ENCODE measurements at regions not wholly inside any gene's neighbourhood (a gene's known extent, or its start where the extent isn't known, plus 50 kb on each side); places are given as distances from the start of the nearest gene placed in this dataset.

DNA sequence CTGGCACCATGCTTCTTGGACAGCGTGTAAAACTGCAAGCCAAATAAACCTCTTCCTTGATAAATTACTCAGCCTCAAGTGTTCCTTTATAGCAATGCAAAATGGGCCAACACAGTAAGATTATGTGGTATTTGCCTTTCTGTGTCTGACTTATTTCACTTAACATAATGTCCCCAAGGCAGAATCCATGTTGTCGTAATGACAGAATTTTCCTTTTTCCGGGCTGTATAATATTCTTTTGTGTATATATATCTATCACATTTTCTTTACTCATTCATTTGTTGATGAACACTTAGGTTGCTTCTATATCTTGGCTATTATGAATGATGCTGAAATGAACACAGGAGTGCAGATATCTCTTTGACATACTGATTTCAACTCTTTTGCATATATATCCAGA lies 209.1 kb upstream of the PTER start:
- no peak overlapping the region for H4K91ac ChIP-seq (replicated peaks; ENCODE audit: insufficient read length, low read length)
- H2BK5ac ChIP-seq (ENCODE audit: low read depth, low read length) = no peak overlapping the region
- no peaks in the 10 kb centered on the region; a peak in 1 of 7 replicates for H3K4me1 ChIP-seq (replicated peaks in 1 of 4; ENCODE audit: control insufficient read depth in 3 of 4, insufficient read depth in 4 of 4, low read length in 3 of 4)
- no peaks in the 10 kb centered on the region for H3K79me1 ChIP-seq (ENCODE audit: low read depth, low read length)
- H3K27ac ChIP-seq (ENCODE audit: low read depth, low read length) = no peak overlapping the region
- no peak overlapping the region for H2BK15ac ChIP-seq (ENCODE audit: low read length)
- H4K8ac ChIP-seq (ENCODE audit: extremely low read depth, insufficient read depth, low read length) = no peak overlapping the region
- CTCF ChIA-PET (ENCODE audit: partially characterized antibody) = no interaction called here
- H2BK12ac ChIP-seq (ENCODE audit: low read depth, low read length) = no peak overlapping the region
- 92% methylated on average over 3 of the region's 3 CpGs; no CpG with 5 or more reads in 1 of the 2 experiments for WGBS, 2 experiments (ENCODE audit: extremely low coverage in 1 of 2, insufficient coverage in 1 of 2, insufficient read length in 1 of 2, insufficient replicate concordance in 2 of 2, low coverage in 1 of 2, low lambda C conversion rate in 2 of 2, missing lambda C conversion rate in 1 of 2)
- no peak overlapping the region for H3K56ac ChIP-seq (replicated peaks; ENCODE audit: insufficient read length, low read depth, low read length)
- FAIRE-seq (no peak), DNase-seq (ENCODE audit: low read depth in 1 of 2, low spot score in 2 of 2) (no peak)
- no peak overlapping the region for H3K14ac ChIP-seq (ENCODE audit: insufficient read length)
- no peak overlapping the region for H3K23ac ChIP-seq (ENCODE audit: insufficient read length)
- H3K36me3 ChIP-seq (ENCODE audit: control insufficient read depth in 2 of 4, insufficient read depth in 4 of 4, low read length in 3 of 4) = peaks cover 0 to 5% (median 0%) of the 10 kb centered on the region in 4 experiments; a peak in 2 of 8 replicates
- H3K9ac ChIP-seq (replicated peaks in 1 of 4; ENCODE audit: extremely low read depth in 1 of 4, low read depth in 3 of 4, low read length in 3 of 4) = no peak overlapping the region
- no peak overlapping the region for H2AK5ac ChIP-seq (ENCODE audit: low read depth, low read length)
- peaks cover 8 to 11% of the 10 kb centered on the region in 2 experiments; a peak in 2 of 4 replicates for H3K9me3 ChIP-seq (ENCODE audit: insufficient read depth in 2 of 2, low read depth in 1 of 2, low read length in 1 of 2)
- H3K27me3 ChIP-seq (replicated peaks in 1 of 4; ENCODE audit: control insufficient read depth in 3 of 4, extremely low read depth in 1 of 4, insufficient read depth in 3 of 4, low read length in 3 of 4) = no peaks in the 10 kb centered on the region
- no peak overlapping the region for H3K4ac ChIP-seq (replicated peaks; ENCODE audit: insufficient read length, low read depth, low read length)
- no peak overlapping the region for H3K4me3 ChIP-seq (ENCODE audit: extremely low read depth in 1 of 4, insufficient read depth in 2 of 4, low read depth in 3 of 4, low read length in 4 of 4)
- no peak overlapping the region for H2AFZ ChIP-seq (ENCODE audit: low read length)
- POLR2A ChIA-PET (ENCODE audit: partially characterized antibody) = no interaction called here
- no peak overlapping the region for H2BK120ac ChIP-seq (replicated peaks; ENCODE audit: low read depth, low read length)
- H4K20me1 ChIP-seq (replicated peaks in 1 of 2; ENCODE audit: control insufficient read depth in 1 of 2, insufficient read depth in 2 of 2, low read length in 2 of 2) = no peaks in the 10 kb centered on the region
- no peak overlapping the region for H2BK20ac ChIP-seq (ENCODE audit: low read length)
- no peaks in the 10 kb centered on the region for H3K23me2 ChIP-seq (ENCODE audit: low read depth, low read length)
- no peak overlapping the region for H3K4me2 ChIP-seq (ENCODE audit: insufficient read depth in 1 of 2, low read depth in 2 of 2, low read length in 2 of 2)
- no peak overlapping the region for H3K18ac ChIP-seq (ENCODE audit: extremely low read depth, low read length)
- H3K79me2 ChIP-seq (ENCODE audit: control insufficient read depth in 1 of 2, insufficient read depth in 2 of 2, low read length in 2 of 2) = no peaks in the 10 kb centered on the region
- H4K5ac ChIP-seq (ENCODE audit: insufficient read length, low read depth, low read length) = no peak overlapping the region
- TF ChIP-seq BACH1 (IDR thresholded peaks at IDR 0.05; ENCODE audit: low read length) (no peak), KDM1A (IDR thresholded peaks at IDR 0.05; ENCODE audit: borderline replicate concordance, low read length) (peak; percentile 79), ZNF274 (IDR thresholded peaks at IDR 0.05; ENCODE audit: borderline replicate concordance, extremely low read depth, low read length) (no peak), CBX5 (IDR thresholded peaks at IDR 0.05; ENCODE audit: low read depth, low read length) (no peak)
